DND-41 (cell line): ENCODE measurements at regions not wholly inside any gene's neighbourhood (a gene's known extent, or its start where the extent isn't known, plus 50 kb on each side); places are given as distances from the start of the nearest gene placed in this dataset.

Experiments used
- ATAC-seq: fragments of 200-7000 bp; cut with Tn5 transposase; 3 replicates; pipeline ENCODE4 v1.9.1; 2021; ENCODE audit warnings: low read depth; ENCODE audit not compliant: insufficient read depth
- DNase-seq: peaks from one replicate; pipeline ENCODE4 v3.0.0-alpha.2; 2020
- H2AFZ ChIP-seq: 2 replicates; pipeline ENCODE4 v1.6.0; 2012; ENCODE audit warnings: low read depth, low read length
- H3K27ac ChIP-seq: 2 replicates; pipeline ENCODE4 v1.5.1; 2012; ENCODE audit warnings: low read length, inconsistent platforms
- H3K27me3 ChIP-seq: fragments of 200-600 bp; sonication (generic); 2 replicates; pipeline ENCODE4 v1.6.0; 2012; ENCODE audit warnings: low read length, mild to moderate bottlenecking, inconsistent platforms; ENCODE audit not compliant: insufficient read depth, poor library complexity
- H3K36me3 ChIP-seq: 2 replicates; pipeline ENCODE4 v1.5.1; 2012; ENCODE audit warnings: low read length, inconsistent platforms; ENCODE audit not compliant: insufficient read depth
- H3K4me1 ChIP-seq: 2 replicates; pipeline ENCODE4 v1.5.1; 2012; ENCODE audit warnings: mild to moderate bottlenecking, low read length; ENCODE audit not compliant: insufficient read depth
- H3K4me2 ChIP-seq: 2 replicates; pipeline ENCODE4 v1.6.0; 2012; ENCODE audit warnings: mild to moderate bottlenecking, moderate library complexity, low read length, inconsistent platforms; ENCODE audit not compliant: insufficient read depth
- H3K4me3 ChIP-seq, 2 experiments: fragments of 200-600 bp in 1 of 2; shearing (Covaris generic) in 1 of 2; 2 replicates each; pipeline ENCODE4 v1.5.1; 2012 to 2016; ENCODE audit warnings: inconsistent platforms in 2 of 2, low read length in 2 of 2, mild to moderate bottlenecking in 2 of 2, low read depth in 1 of 2, moderate library complexity in 1 of 2
- H3K79me2 ChIP-seq: 2 replicates; pipeline ENCODE4 v1.6.0; 2012; ENCODE audit warnings: low read length, inconsistent platforms; ENCODE audit not compliant: insufficient read depth
- H3K9ac ChIP-seq: 2 replicates; pipeline ENCODE4 v1.6.0; 2012; ENCODE audit warnings: low read depth, mild to moderate bottlenecking, inconsistent platforms, low read length, moderate library complexity
- H3K9me3 ChIP-seq: 2 replicates; pipeline ENCODE4 v1.5.1; 2012; ENCODE audit warnings: low read length, moderate library complexity, mild to moderate bottlenecking, inconsistent platforms; ENCODE audit not compliant: insufficient read depth, severe bottlenecking
- H4K20me1 ChIP-seq: 2 replicates; pipeline ENCODE4 v1.6.0; 2012; ENCODE audit warnings: low read length; ENCODE audit not compliant: insufficient read depth
- CTCF ChIP-seq: IDR thresholded peaks from 2 replicates; pipeline ENCODE4 v1.5.1; 2012; ENCODE audit warnings: borderline replicate concordance, low read length, moderate library complexity, mild to moderate bottlenecking; ENCODE audit not compliant: poor library complexity, severe bottlenecking; ENCODE audit errors: extremely low read depth
- EZH2 ChIP-seq: IDR thresholded peaks from 3 replicates; pipeline ENCODE4 v1.6.1; 2012; ENCODE audit warnings: borderline replicate concordance, low read depth, mild to moderate bottlenecking, moderate library complexity, low read length, inconsistent platforms; ENCODE audit not compliant: severe bottlenecking

GRCh38 chr4:41384992-41385391, 128.3 kb downstream of the UCHL1 start:
- no peaks in the 10 kb centered on the region for H3K9me3 ChIP-seq
- no peak for TF ChIP-seq EZH2
- TF ChIP-seq CTCF, result no peak
- H4K20me1 ChIP-seq, result no peaks in the 10 kb centered on the region
- peaks cover 2% of the 10 kb centered on the region for H3K27me3 ChIP-seq
- H3K79me2 ChIP-seq, result no peaks in the 10 kb centered on the region
- no peak overlapping the region for H3K4me3 ChIP-seq
- ATAC-seq (no peak), DNase-seq (no peak)
- H3K4me1 ChIP-seq, result no peaks in the 10 kb centered on the region
- no peak overlapping the region for H2AFZ ChIP-seq
- no peak overlapping the region for H3K4me2 ChIP-seq
- H3K9ac ChIP-seq, result no peak overlapping the region
- H3K36me3 ChIP-seq, result no peaks in the 10 kb centered on the region
- H3K27ac ChIP-seq, result no peak overlapping the region

GRCh38 chr4:41385481-41385880, 128.8 kb downstream of the UCHL1 start:
- ATAC-seq (no peak), DNase-seq (no peak)
- Histone ChIP-seq H3K4me3 (no peak overlapping the region), H3K36me3 (no peaks in the 10 kb centered on the region), H3K9me3 (no peaks in the 10 kb centered on the region), H3K4me1 (no peaks in the 10 kb centered on the region), H3K79me2 (no peaks in the 10 kb centered on the region), H2AFZ (no peak overlapping the region), H3K27me3 (peaks cover 2% of the 10 kb centered on the region), H3K4me2 (no peak overlapping the region), H4K20me1 (no peaks in the 10 kb centered on the region), H3K9ac (no peak overlapping the region), H3K27ac (no peak overlapping the region)
- TF ChIP-seq EZH2, result no peak
- TF ChIP-seq CTCF, result no peak

GRCh38 chr4:41388080-41388479, 131.4 kb downstream of the UCHL1 start:
- Histone ChIP-seq H4K20me1 (no peaks in the 10 kb centered on the region), H3K79me2 (no peaks in the 10 kb centered on the region), H3K9me3 (no peaks in the 10 kb centered on the region), H3K4me1 (no peaks in the 10 kb centered on the region), H3K27ac (no peak overlapping the region), H3K4me3 (no peak overlapping the region), H3K36me3 (no peaks in the 10 kb centered on the region), H2AFZ (no peak overlapping the region), H3K9ac (no peak overlapping the region), H3K27me3 (peaks cover 2% of the 10 kb centered on the region), H3K4me2 (no peak overlapping the region)
- DNase-seq (no peak), ATAC-seq (no peak)
- TF ChIP-seq EZH2, result no peak
- no peak for TF ChIP-seq CTCF

GRCh38 chr4:41389356-41389755, 132.6 kb downstream of the UCHL1 start:
- no peak overlapping the region for H3K4me3 ChIP-seq
- ATAC-seq (no peak), DNase-seq (no peak)
- no peaks in the 10 kb centered on the region for H3K9me3 ChIP-seq
- TF ChIP-seq EZH2, result no peak
- no peak for TF ChIP-seq CTCF
- no peak overlapping the region for H3K9ac ChIP-seq
- H2AFZ ChIP-seq, result no peak overlapping the region
- H3K4me2 ChIP-seq, result no peak overlapping the region
- H3K27me3 ChIP-seq, result peaks cover 2% of the 10 kb centered on the region
- H4K20me1 ChIP-seq, result no peaks in the 10 kb centered on the region
- no peaks in the 10 kb centered on the region for H3K4me1 ChIP-seq
- no peaks in the 10 kb centered on the region for H3K79me2 ChIP-seq
- no peaks in the 10 kb centered on the region for H3K36me3 ChIP-seq
- no peak overlapping the region for H3K27ac ChIP-seq
